H1 (cell line): ENCODE measurements at regions not wholly inside any gene's neighbourhood (a gene's known extent, or its start where the extent isn't known, plus 50 kb on each side); places are given as distances from the start of the nearest gene placed in this dataset.

ENCODE experiments used
- CTCF ChIA-PET: fragments of 300-600 bp; sonication (Branson Sonifier 250); formaldehyde crosslinking; loops from one replicate; lab custom pipeline; 2021; ENCODE audit not compliant: partially characterized antibody; lab: Charles Lee
- POLR2A ChIA-PET: fragments of 300-600 bp; sonication (Branson Sonifier 250); formaldehyde crosslinking; loops from one replicate; lab custom pipeline; 2021; ENCODE audit warnings: inconsistent platforms; ENCODE audit not compliant: partially characterized antibody; lab: Charles Lee
- DNase-seq, 2 experiments: peaks; one replicate each; pipeline versions ENCODE4 v3.0.0 to v3.0.0-alpha.2; 2010 to 2022; ENCODE audit warnings: low spot score in 2 of 2, low read depth in 1 of 2, mixed read lengths in 1 of 2
- FAIRE-seq: peaks from 2 replicates; lab custom pipeline; 2011; peaks lifted over from hg19 to GRCh38; lab: Jason Lieb, UNC
- H2AFZ ChIP-seq: 2 replicates; pipeline ENCODE4 v1.8.1; 2012; ENCODE audit warnings: low read length, inconsistent platforms
- H2AK5ac ChIP-seq: 2 replicates; pipeline ENCODE4 v1.6.1; 2013; ENCODE audit warnings: low read depth, low read length
- H2BK120ac ChIP-seq: replicated peaks from 2 replicates; pipeline ENCODE3; 2013; ENCODE audit warnings: low read depth, low read length, inconsistent platforms
- H2BK12ac ChIP-seq: 2 replicates; pipeline ENCODE4 v1.6.1; 2013; ENCODE audit warnings: low read depth, low read length
- H2BK15ac ChIP-seq: 2 replicates; pipeline ENCODE4 v1.6.1; 2013; ENCODE audit warnings: low read length
- H2BK20ac ChIP-seq: 2 replicates; pipeline ENCODE4 v1.6.1; 2013; ENCODE audit warnings: low read length
- H2BK5ac ChIP-seq: 2 replicates; pipeline ENCODE4 v1.6.1; 2013; ENCODE audit warnings: low read depth, low read length
- H3K14ac ChIP-seq: 2 replicates; pipeline ENCODE4 v1.6.1; 2013; ENCODE audit warnings: inconsistent platforms; ENCODE audit not compliant: insufficient read length
- H3K18ac ChIP-seq: 2 replicates; pipeline ENCODE4 v1.6.1; 2013; ENCODE audit warnings: low read length; ENCODE audit errors: extremely low read depth
- H3K23ac ChIP-seq: 2 replicates; pipeline ENCODE4 v1.6.1; 2013; ENCODE audit warnings: inconsistent platforms; ENCODE audit not compliant: insufficient read length
- H3K23me2 ChIP-seq: 2 replicates; pipeline ENCODE4 v1.6.1; 2013; ENCODE audit warnings: low read depth, low read length
- H3K27ac ChIP-seq: 2 replicates; pipeline ENCODE4 v1.6.1; 2011; ENCODE audit warnings: low read depth, low read length, inconsistent platforms
- H3K27me3 ChIP-seq, 4 experiments: replicated peaks in 1 of 4; 1 replicate in 1 of 4; 2 replicates in 3 of 4; pipeline versions ENCODE4 v1.6.1 to v1.8.1; 2011 to 2013; ENCODE audit warnings: low read length in 3 of 4, mild to moderate bottlenecking in 3 of 4, inconsistent platforms in 2 of 4, mixed read lengths in 2 of 4, moderate library complexity in 1 of 4; ENCODE audit not compliant: control insufficient read depth in 3 of 4, insufficient read depth in 3 of 4; ENCODE audit errors: extremely low read depth in 1 of 4
- H3K36me3 ChIP-seq, 4 experiments: 2 replicates each; pipeline versions ENCODE4 v1.6.1 to v1.8.1; 2011 to 2013; ENCODE audit warnings: mild to moderate bottlenecking in 4 of 4, low read length in 3 of 4, moderate library complexity in 2 of 4, control low read depth in 1 of 4, inconsistent platforms in 1 of 4; ENCODE audit not compliant: insufficient read depth in 4 of 4, control insufficient read depth in 2 of 4
- H3K4ac ChIP-seq: replicated peaks from 2 replicates; pipeline ENCODE3; 2013; ENCODE audit warnings: low read length, low read depth, mixed read lengths, inconsistent platforms; ENCODE audit not compliant: insufficient read length
- H3K4me1 ChIP-seq, 4 experiments: replicated peaks in 1 of 4; 1 replicate in 1 of 4; 2 replicates in 3 of 4; pipeline versions ENCODE4 v1.6.1 to v1.8.1; 2011 to 2013; ENCODE audit warnings: low read length in 3 of 4, inconsistent platforms in 2 of 4, mixed read lengths in 1 of 4; ENCODE audit not compliant: insufficient read depth in 4 of 4, control insufficient read depth in 3 of 4
- H3K4me2 ChIP-seq, 2 experiments: 2 replicates each; pipeline versions ENCODE4 v1.6.1 to v1.8.1; 2011 to 2013; ENCODE audit warnings: low read depth in 2 of 2, low read length in 2 of 2, control low read depth in 1 of 2, inconsistent platforms in 1 of 2, mild to moderate bottlenecking in 1 of 2; ENCODE audit not compliant: insufficient read depth in 1 of 2
- H3K4me3 ChIP-seq, 4 experiments: fragments of 200-600, 300-600 bp in 1 of 4; sonication (generic), shearing (Covaris generic), sonication (Bioruptor Twin) in 1 of 4; 2 replicates each; pipeline versions ENCODE4 v1.5.1 to v1.8.1; 2011 to 2016; ENCODE audit warnings: low read length in 4 of 4, low read depth in 3 of 4, control low read depth in 2 of 4, inconsistent platforms in 2 of 4, mild to moderate bottlenecking in 2 of 4, mixed read lengths in 1 of 4, moderate library complexity in 1 of 4; ENCODE audit not compliant: insufficient read depth in 2 of 4; ENCODE audit errors: extremely low read depth in 1 of 4
- H3K56ac ChIP-seq: replicated peaks from 2 replicates; pipeline ENCODE3; 2013; ENCODE audit warnings: low read depth, mild to moderate bottlenecking, mixed read lengths, low read length, inconsistent platforms; ENCODE audit not compliant: insufficient read length
- H3K79me1 ChIP-seq: 2 replicates; pipeline ENCODE4 v1.6.1; 2013; ENCODE audit warnings: low read depth, low read length, control low read depth
- H3K79me2 ChIP-seq, 2 experiments: 2 replicates each; pipeline versions ENCODE4 v1.6.1 to v1.8.1; 2012 to 2013; ENCODE audit warnings: low read length in 2 of 2, mild to moderate bottlenecking in 2 of 2, inconsistent platforms in 1 of 2; ENCODE audit not compliant: insufficient read depth in 2 of 2, control insufficient read depth in 1 of 2
- H3K9ac ChIP-seq, 4 experiments: replicated peaks in 1 of 4; 1 replicate in 1 of 4; 2 replicates in 3 of 4; pipeline versions ENCODE4 v1.6.1 to v1.8.1; 2011 to 2013; ENCODE audit warnings: low read depth in 3 of 4, low read length in 3 of 4, control low read depth in 2 of 4, mild to moderate bottlenecking in 2 of 4, moderate library complexity in 2 of 4, inconsistent platforms in 1 of 4; ENCODE audit errors: extremely low read depth in 1 of 4
- H3K9me3 ChIP-seq, 2 experiments: 2 replicates each; pipeline versions ENCODE4 v1.6.1 to v1.8.1; 2012 to 2013; ENCODE audit warnings: mild to moderate bottlenecking in 2 of 2, moderate library complexity in 2 of 2, control low read depth in 1 of 2, inconsistent platforms in 1 of 2, low read depth in 1 of 2, low read length in 1 of 2, mixed read lengths in 1 of 2; ENCODE audit not compliant: insufficient read depth in 2 of 2
- H4K20me1 ChIP-seq, 2 experiments: replicated peaks in 1 of 2; 2 replicates each; pipeline versions ENCODE3 to v1.8.1; 2011 to 2013; ENCODE audit warnings: inconsistent platforms in 2 of 2, low read length in 2 of 2, mild to moderate bottlenecking in 1 of 2; ENCODE audit not compliant: insufficient read depth in 2 of 2, control insufficient read depth in 1 of 2
- H4K5ac ChIP-seq: 2 replicates; pipeline ENCODE4 v1.6.1; 2013; ENCODE audit warnings: low read length, low read depth, mixed read lengths, inconsistent platforms; ENCODE audit not compliant: insufficient read length
- H4K8ac ChIP-seq: 2 replicates; pipeline ENCODE4 v1.8.0; 2013; ENCODE audit warnings: mild to moderate bottlenecking, moderate library complexity, low read length, inconsistent platforms; ENCODE audit not compliant: insufficient read depth; ENCODE audit errors: extremely low read depth
- H4K91ac ChIP-seq: replicated peaks from 2 replicates; pipeline ENCODE3; 2013; ENCODE audit warnings: low read length, mixed read lengths, inconsistent platforms; ENCODE audit not compliant: insufficient read length
- CBX8 ChIP-seq: fragments of 300-800, 300-1000 bp; sonication (generic); IDR thresholded peaks from 2 replicates; pipeline ENCODE4 v1.7.1; 2016; ENCODE audit warnings: low read depth, low read length, borderline replicate concordance
- CTBP2 ChIP-seq: IDR thresholded peaks from 2 replicates; pipeline ENCODE4 v1.7.0; 2011; ENCODE audit warnings: borderline replicate concordance, mild to moderate bottlenecking, moderate library complexity, mixed read lengths, low read length; ENCODE audit not compliant: insufficient read depth, insufficient read length
- GABPA ChIP-seq: IDR thresholded peaks from 2 replicates; pipeline ENCODE4 v1.6.1; 2011; ENCODE audit warnings: mild to moderate bottlenecking, low read length, moderate library complexity, borderline replicate concordance; ENCODE audit not compliant: insufficient read depth
- JUN ChIP-seq: IDR thresholded peaks from 2 replicates; pipeline ENCODE4 v1.6.1; 2011; ENCODE audit warnings: low read depth, mild to moderate bottlenecking, improper control_type of control experiment, low read length
- JUND ChIP-seq: IDR thresholded peaks from 2 replicates; pipeline ENCODE4 v1.6.1; 2011; ENCODE audit warnings: mild to moderate bottlenecking, improper control_type of control experiment, low read length
- PHF8 ChIP-seq: fragments of 200-600 bp; sonication (generic); conservative IDR thresholded peaks from 2 replicates; pipeline ENCODE4 v1.7.1; 2012; ENCODE audit warnings: low read depth, mild to moderate bottlenecking, inconsistent platforms, low read length, moderate library complexity
- RAD21 ChIP-seq, 2 experiments: IDR thresholded peaks in 1 of 2; conservative IDR thresholded peaks in 1 of 2; 2 replicates each; pipeline ENCODE4 v1.6.1; 2011; ENCODE audit warnings: low read depth in 2 of 2, low read length in 2 of 2, improper control_type of control experiment in 1 of 2, inconsistent platforms in 1 of 2, mild to moderate bottlenecking in 1 of 2, moderate library complexity in 1 of 2
- RNF2 ChIP-seq: fragments of 200-900, 300-1000 bp; sonication (generic); IDR thresholded peaks from 2 replicates; pipeline ENCODE4 v1.7.1; 2016; ENCODE audit warnings: borderline replicate concordance, low read depth, mild to moderate bottlenecking, antibody characterized with exemption, low read length; ENCODE audit not compliant: poor library complexity, severe bottlenecking; ENCODE audit errors: missing control alignments
- SIX5 ChIP-seq: IDR thresholded peaks from 2 replicates; pipeline ENCODE4 v1.6.1; 2011; ENCODE audit warnings: mild to moderate bottlenecking, low read depth, low read length
- SP2 ChIP-seq: IDR thresholded peaks from 2 replicates; pipeline ENCODE4 v1.6.1; 2012; ENCODE audit warnings: mild to moderate bottlenecking, low read length, inconsistent platforms
- SUZ12 ChIP-seq: fragments of 200-600 bp; sonication (generic); IDR thresholded peaks from 2 replicates; pipeline ENCODE4 v1.6.1; 2012; ENCODE audit warnings: mild to moderate bottlenecking, inconsistent platforms, low read length, moderate library complexity, mixed read lengths
- TAF7 ChIP-seq: optimal IDR thresholded peaks from 2 replicates; pipeline ENCODE3; 2011; ENCODE audit warnings: low read depth, mild to moderate bottlenecking, inconsistent platforms, low read length, moderate library complexity, borderline replicate concordance
- TEAD4 ChIP-seq: IDR thresholded peaks from 2 replicates; pipeline ENCODE4 v1.6.1; 2012; ENCODE audit warnings: low read depth, low read length, inconsistent platforms, mixed read lengths
- ZNF274 ChIP-seq: IDR thresholded peaks from 2 replicates; pipeline ENCODE4 v1.7.0; 2012; ENCODE audit warnings: low read length, borderline replicate concordance; ENCODE audit errors: extremely low read depth

DNA sequence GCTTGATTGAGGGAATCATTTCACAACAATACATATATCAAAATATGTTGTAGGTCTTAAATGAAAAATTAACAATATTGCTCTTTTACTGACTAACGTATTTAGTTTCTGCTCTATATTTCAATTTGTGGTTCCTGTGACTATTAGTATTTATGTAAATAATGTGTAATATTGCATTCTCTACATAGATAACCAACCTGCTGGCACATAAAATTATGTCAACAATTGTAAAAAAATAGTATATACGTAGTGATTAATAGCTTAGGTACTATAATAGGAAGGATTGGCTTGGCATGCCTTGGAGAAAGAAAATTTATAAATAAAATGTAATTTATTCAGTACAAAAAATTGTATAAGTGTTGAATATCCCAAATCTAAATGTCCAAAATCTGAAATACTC is 1336.1 kb downstream of the PCDH9 start (continued):
- TF ChIP-seq CTBP2 = no peak

GRCh38 chr13:65892859-65893258 is 1337.3 kb downstream of the PCDH9 start:
- H3K56ac ChIP-seq = no peak overlapping the region
- no peaks in the 10 kb centered on the region for H3K79me1 ChIP-seq
- no peak overlapping the region for H3K4ac ChIP-seq
- H2AK5ac ChIP-seq = no peak overlapping the region
- no peak overlapping the region for H4K91ac ChIP-seq
- H4K8ac ChIP-seq = no peak overlapping the region
- no peak overlapping the region for H4K5ac ChIP-seq
- H3K14ac ChIP-seq = no peak overlapping the region
- CTCF ChIA-PET = interaction anchor here (0.9 to 2.7 kb wide), 3 partner anchors 11 to 280 kb away, joined by 3 to 10 read pairs (median 4); no protein-coding TSS in a partner anchor
- POLR2A ChIA-PET = no interaction called here
- H3K9me3 ChIP-seq = no peaks in the 10 kb centered on the region
- no peak overlapping the region for H3K23ac ChIP-seq
- no peak overlapping the region for H3K4me3 ChIP-seq
- no peak overlapping the region for H3K27ac ChIP-seq
- H3K27me3 ChIP-seq = no peaks in the 10 kb centered on the region
- no peak overlapping the region for H3K9ac ChIP-seq
- no peak overlapping the region for H2AFZ ChIP-seq
- no peak overlapping the region for H2BK120ac ChIP-seq
- H2BK15ac ChIP-seq = no peak overlapping the region
- H3K4me1 ChIP-seq = no peaks in the 10 kb centered on the region
- no peaks in the 10 kb centered on the region for H3K36me3 ChIP-seq
- no peak overlapping the region for H2BK5ac ChIP-seq
- no peak overlapping the region for H2BK12ac ChIP-seq
- no peaks in the 10 kb centered on the region for H3K79me2 ChIP-seq
- FAIRE-seq (no peak), DNase-seq (no peak)
- no peaks in the 10 kb centered on the region for H4K20me1 ChIP-seq
- H2BK20ac ChIP-seq = no peak overlapping the region
- H3K4me2 ChIP-seq = no peak overlapping the region
- H3K18ac ChIP-seq = no peak overlapping the region
- H3K23me2 ChIP-seq = no peaks in the 10 kb centered on the region
- TF ChIP-seq GABPA (no peak), SP2 (no peak), SUZ12 (no peak), RNF2 (no peak), JUN (no peak), PHF8 (no peak), RAD21 (IDR thresholded peaks at IDR 0.05 in 1 of 2, conservative IDR thresholded peaks at IDR 0.05 in 1 of 2; ENCODE audit: low read depth in 2 of 2, low read length in 2 of 2) (no peak), JUND (no peak), ZNF274 (no peak), TAF7 (no peak), SIX5 (no peak), CBX8 (no peak), TEAD4 (no peak)
